T-cell (primary cell): ENCODE measurements at regions not wholly inside any gene's neighbourhood (a gene's known extent, or its start where the extent isn't known, plus 50 kb on each side); places are given as distances from the start of the nearest gene placed in this dataset.

ENCODE experiments used
- ATAC-seq, 4 experiments: fragments of 200-7000 bp in 3 of 4; fragments of 150-1000 bp in 1 of 4; cut with Tn5 transposase; replicated peaks in 1 of 4; 1 replicate in 3 of 4; 2 replicates in 1 of 4; pipeline ENCODE4 v1.10.0; 2021; ENCODE audit warnings: moderate library complexity in 3 of 4, mild to moderate bottlenecking in 2 of 4, moderate number of reproducible peaks in 1 of 4
- CTCF ChIA-PET, 2 donors: fragments of 300-600 bp; sonication (Branson Sonifier 250); formaldehyde crosslinking; loops; one replicate each; lab custom pipeline; 2022; ENCODE audit warnings: antibody characterized with exemption in 2 of 2; lab: Charles Lee
- POLR2A ChIA-PET, 2 donors: fragments of 300-600 bp; sonication (Branson Sonifier 250); formaldehyde crosslinking; loops; one replicate each; lab custom pipeline; 2022; ENCODE audit warnings: antibody characterized with exemption in 2 of 2; lab: Charles Lee
- DNase-seq, 35 experiments: peaks; one replicate each; pipeline versions ENCODE4 v3.0.0 to v3.0.0-alpha.2; 2013 to 2023
- H3K27ac ChIP-seq: one replicate; pipeline ENCODE4 v1.5.1; 2013; ENCODE audit warnings: low read length
- H3K27me3 ChIP-seq, 2 experiments: replicated peaks in 1 of 2; 1 replicate in 1 of 2; 2 replicates in 1 of 2; pipeline versions ENCODE4 v1.6.1 to v1.7.0; 2013; ENCODE audit warnings: low read length in 1 of 2, mixed read lengths in 1 of 2; ENCODE audit not compliant: control insufficient read depth in 2 of 2, insufficient read depth in 2 of 2; ENCODE audit errors: extremely low read depth in 1 of 2
- H3K36me3 ChIP-seq, 2 donors: 1 replicate in 1 of 2; 2 replicates in 1 of 2; pipeline versions ENCODE4 v1.6.1 to v1.7.0; 2013; ENCODE audit warnings: low read length in 1 of 2; ENCODE audit not compliant: control insufficient read depth in 2 of 2, insufficient read depth in 1 of 2; ENCODE audit errors: extremely low read depth in 1 of 2
- H3K4me1 ChIP-seq, 2 experiments: 1 replicate in 1 of 2; 2 replicates in 1 of 2; pipeline versions ENCODE4 v1.6.1 to v1.7.0; 2013; ENCODE audit warnings: low read length in 2 of 2, mixed read lengths in 1 of 2; ENCODE audit not compliant: insufficient read depth in 2 of 2, control insufficient read depth in 1 of 2; ENCODE audit errors: extremely low read depth in 1 of 2
- H3K4me3 ChIP-seq, 2 donors: 1 replicate in 1 of 2; 2 replicates in 1 of 2; pipeline versions ENCODE4 v1.5.1 to v1.7.0; 2013; ENCODE audit warnings: mild to moderate bottlenecking in 2 of 2, low read length in 1 of 2, moderate library complexity in 1 of 2; ENCODE audit not compliant: control insufficient read depth in 1 of 2; ENCODE audit errors: extremely low read depth in 1 of 2
- H3K9me3 ChIP-seq: 2 replicates; pipeline ENCODE4 v1.7.0; 2013
- H3K27ac Mint-ChIP-seq, 2 donors: one replicate each; pipeline ENCODE4 v1.8.0; 2020 to 2021; ENCODE audit warnings: mild to moderate bottlenecking in 2 of 2, mixed read lengths in 2 of 2
- H3K27me3 Mint-ChIP-seq, 2 donors: one replicate each; pipeline ENCODE4 v1.8.0; 2021 to 2022; ENCODE audit warnings: mixed read lengths in 2 of 2
- H3K36me3 Mint-ChIP-seq: one replicate; pipeline ENCODE4 v1.8.0; 2021; ENCODE audit warnings: mixed read lengths
- H3K4me1 Mint-ChIP-seq, 3 donors: one replicate each; pipeline ENCODE4 v1.8.0; 2020 to 2022; ENCODE audit warnings: mixed read lengths in 3 of 3, mild to moderate bottlenecking in 1 of 3
- H3K4me3 Mint-ChIP-seq, 3 donors: one replicate each; pipeline ENCODE4 v1.8.0; 2020 to 2022; ENCODE audit warnings: mild to moderate bottlenecking in 3 of 3, mixed read lengths in 3 of 3, moderate library complexity in 3 of 3
- H3K9me3 Mint-ChIP-seq, 3 donors: one replicate each; pipeline ENCODE4 v1.8.0; 2020 to 2022; ENCODE audit warnings: mixed read lengths in 3 of 3
- WGBS: methylation state at CpG from one replicate; pipeline ENCODE4 v1.1.5; 2013; ENCODE audit warnings: missing lambda C conversion rate; ENCODE audit not compliant: insufficient coverage; 5-methylcytosine and 5-hydroxymethylcytosine counted together

GRCh38 chr6:109271622-109272021 is 110.6 kb downstream of the CD164 start:
- POLR2A ChIA-PET, result no interaction called here

GRCh38 chr6:109269953-109270517 is 112.2 kb downstream of the CD164 start:
- Mint-ChIP-seq H3K27ac (no peak overlapping the region), H3K4me3 (no peak overlapping the region), H3K27me3 (no peaks in the 10 kb centered on the region), H3K4me1 (no peaks in the 10 kb centered on the region), H3K9me3 (peaks cover 9 to 15% (median 12%) of the 10 kb centered on the region in 3 donors), H3K36me3 (no peaks in the 10 kb centered on the region)
- POLR2A ChIA-PET, result no interaction called here
- Histone ChIP-seq H3K27me3 (no peaks in the 10 kb centered on the region), H3K9me3 (no peaks in the 10 kb centered on the region), H3K36me3 (no peaks in the 10 kb centered on the region), H3K4me3 (no peak overlapping the region), H3K27ac (no peak overlapping the region), H3K4me1 (no peaks in the 10 kb centered on the region)
- CTCF ChIA-PET, result no interaction called here
- no peak for DNase-seq
- no peak for ATAC-seq
- 100% methylated on average over 1 of the region's 1 CpG for WGBS

More at GRCh38 chr6:109271622-109272021, 110.6 kb downstream of the CD164 start:
- no peaks in the 10 kb centered on the region for H3K27me3 ChIP-seq
- no peak overlapping the region for H3K27ac ChIP-seq
- Mint-ChIP-seq H3K27me3 (no peaks in the 10 kb centered on the region), H3K9me3 (peaks cover 9 to 15% (median 12%) of the 10 kb centered on the region in 3 donors), H3K36me3 (no peaks in the 10 kb centered on the region), H3K4me1 (no peaks in the 10 kb centered on the region), H3K27ac (no peak overlapping the region), H3K4me3 (no peak overlapping the region)
- no peaks in the 10 kb centered on the region for H3K36me3 ChIP-seq
- WGBS, result no CpG with 5 or more reads among the region's 2 CpGs
- no peaks in the 10 kb centered on the region for H3K4me1 ChIP-seq
- ATAC-seq (no peak), DNase-seq (no peak)
- H3K9me3 ChIP-seq, result no peaks in the 10 kb centered on the region
- CTCF ChIA-PET, result interaction anchor here in 1 of 2 donors (0.7 kb wide), 1 partner anchor 25 kb away, joined by 3 read pairs; no protein-coding TSS in a partner anchor
- H3K4me3 ChIP-seq, result no peak overlapping the region

- no peaks in the 10 kb centered on the region for H3K27me3 ChIP-seq
- H3K27ac ChIP-seq, result no peak overlapping the region
- no peaks in the 10 kb centered on the region for H3K4me1 ChIP-seq
- H3K27ac Mint-ChIP-seq, result no peak overlapping the region
- ATAC-seq, result no peak
- POLR2A ChIA-PET, result no interaction called here
- no peaks in the 10 kb centered on the region for H3K9me3 ChIP-seq
- H3K9me3 Mint-ChIP-seq, result peaks cover 9 to 15% (median 12%) of the 10 kb centered on the region in 3 donors
- WGBS, result 92% methylated on average over 4 of the region's 7 CpGs
- no peaks in the 10 kb centered on the region for H3K4me1 Mint-ChIP-seq
- CTCF ChIA-PET, result no interaction called here
- no peak for DNase-seq
- H3K4me3 Mint-ChIP-seq, result no peak overlapping the region
- no peaks in the 10 kb centered on the region for H3K36me3 ChIP-seq
- H3K36me3 Mint-ChIP-seq, result no peaks in the 10 kb centered on the region
- no peak overlapping the region for H3K4me3 ChIP-seq
- no peaks in the 10 kb centered on the region for H3K27me3 Mint-ChIP-seq
Observed at GRCh38 chr6:109269057-109269456, 113.2 kb downstream of the CD164 start.

GRCh38 chr6:109265530-109265929 is 116.7 kb downstream of the CD164 start:
- Mint-ChIP-seq H3K27ac (no peak overlapping the region), H3K27me3 (peaks cover 0 to 3% of the 10 kb centered on the region in 2 donors), H3K36me3 (no peaks in the 10 kb centered on the region), H3K9me3 (peaks cover 9 to 15% (median 12%) of the 10 kb centered on the region in 3 donors), H3K4me1 (no peaks in the 10 kb centered on the region), H3K4me3 (no peak overlapping the region)
- ChIA-PET POLR2A (no interaction called here), CTCF (no interaction called here)
- H3K9me3 ChIP-seq, result no peaks in the 10 kb centered on the region
- DNase-seq (no peak), ATAC-seq (no peak)
- H3K27ac ChIP-seq, result no peak overlapping the region
- WGBS, result no CpG with 5 or more reads among the region's 3 CpGs
- no peak overlapping the region for H3K4me3 ChIP-seq
- H3K36me3 ChIP-seq, result no peaks in the 10 kb centered on the region
- H3K4me1 ChIP-seq, result no peaks in the 10 kb centered on the region
- H3K27me3 ChIP-seq, result peaks cover 0 to 3% of the 10 kb centered on the region in 2 experiments

- Histone ChIP-seq H3K9me3 (no peaks in the 10 kb centered on the region), H3K27ac (no peak overlapping the region), H3K27me3 (peaks cover 0 to 3% of the 10 kb centered on the region in 2 experiments), H3K36me3 (no peaks in the 10 kb centered on the region), H3K4me3 (no peak overlapping the region), H3K4me1 (no peaks in the 10 kb centered on the region)
- ChIA-PET POLR2A (no interaction called here), CTCF (no interaction called here)
- ATAC-seq (no peak), DNase-seq (no peak)
- no peaks in the 10 kb centered on the region for H3K36me3 Mint-ChIP-seq
- no peaks in the 10 kb centered on the region for H3K4me1 Mint-ChIP-seq
- H3K4me3 Mint-ChIP-seq, result no peak overlapping the region
- peaks cover 0 to 3% of the 10 kb centered on the region in 2 donors for H3K27me3 Mint-ChIP-seq
- peaks cover 6 to 9% (median 8%) of the 10 kb centered on the region in 3 donors for H3K9me3 Mint-ChIP-seq
- H3K27ac Mint-ChIP-seq, result no peak overlapping the region
- WGBS, result 50% methylated on average over 1 of the region's 3 CpGs
Observed at GRCh38 chr6:109263873-109264700, 118.2 kb downstream of the CD164 start.

- CTCF ChIA-PET, result no interaction called here
- peaks cover 0 to 3% of the 10 kb centered on the region in 2 experiments for H3K27me3 ChIP-seq
- POLR2A ChIA-PET, result no interaction called here
- H3K36me3 ChIP-seq, result no peaks in the 10 kb centered on the region
- Mint-ChIP-seq H3K4me1 (no peaks in the 10 kb centered on the region), H3K27ac (no peak overlapping the region), H3K27me3 (peaks cover 0 to 3% of the 10 kb centered on the region in 2 donors), H3K36me3 (no peaks in the 10 kb centered on the region), H3K4me3 (no peak overlapping the region), H3K9me3 (peaks cover 0 to 4% (median 3%) of the 10 kb centered on the region in 3 donors)
- DNase-seq (no peak), ATAC-seq (no peak)
- H3K9me3 ChIP-seq, result no peaks in the 10 kb centered on the region
- H3K27ac ChIP-seq, result no peak overlapping the region
- no peak overlapping the region for H3K4me3 ChIP-seq
- no peaks in the 10 kb centered on the region for H3K4me1 ChIP-seq
- 83% methylated on average over 7 of the region's 7 CpGs for WGBS
Observed at GRCh38 chr6:109262261-109262660, 120.0 kb downstream of the CD164 start.
